ENCODE measurements at regions not wholly inside any gene's neighbourhood (a gene's known extent, or its start where the extent isn't known, plus 50 kb on each side); places are given as distances from the start of the nearest gene placed in this dataset.
"Not testable (repeated sequence)": the region's sequence is repeated elsewhere in the genome, so short reads cannot be mapped to it uniquely, and the experiment has no call there.

DNA sequence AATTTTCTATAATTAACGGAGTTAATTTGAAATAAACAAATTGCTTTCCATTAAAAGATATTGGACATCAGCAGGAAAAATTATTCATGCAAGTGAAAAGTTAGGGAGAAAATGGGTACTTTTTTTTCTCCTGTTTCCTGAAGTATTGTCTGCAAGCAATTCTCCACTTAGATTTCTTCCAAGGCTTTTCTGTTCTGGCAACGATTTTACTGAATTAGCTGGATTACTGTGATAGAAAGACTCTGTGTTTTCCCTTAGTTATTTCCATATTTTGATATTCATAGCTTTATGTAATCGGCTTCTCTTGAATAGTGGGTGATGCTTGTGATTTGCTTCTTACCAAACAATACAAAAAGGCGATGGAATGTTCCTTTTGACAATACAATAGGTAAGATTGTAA lies 1333.9 kb downstream of the AMY1C start:
- no peak overlapping the region for H3K9ac ChIP-seq (ENCODE audit: low read length)
- H3K4me3 ChIP-seq (ENCODE audit: low read depth in 1 of 2, low read length in 2 of 2): no peak overlapping the region
- H3K27me3 ChIP-seq (ENCODE audit: control insufficient read depth in 1 of 2, insufficient read depth in 2 of 2, low read length in 2 of 2): no peaks in the 10 kb centered on the region
- H3K36me3 ChIP-seq (ENCODE audit: insufficient read depth, low read length): no peaks in the 10 kb centered on the region
- H3K27ac ChIP-seq (ENCODE audit: low read depth, low read length): no peak overlapping the region
- no peaks in the 10 kb centered on the region for H3K4me1 ChIP-seq (ENCODE audit: insufficient read depth, low read length)
- H3K9me3 ChIP-seq (ENCODE audit: low read length): no peaks in the 10 kb centered on the region

DNA sequence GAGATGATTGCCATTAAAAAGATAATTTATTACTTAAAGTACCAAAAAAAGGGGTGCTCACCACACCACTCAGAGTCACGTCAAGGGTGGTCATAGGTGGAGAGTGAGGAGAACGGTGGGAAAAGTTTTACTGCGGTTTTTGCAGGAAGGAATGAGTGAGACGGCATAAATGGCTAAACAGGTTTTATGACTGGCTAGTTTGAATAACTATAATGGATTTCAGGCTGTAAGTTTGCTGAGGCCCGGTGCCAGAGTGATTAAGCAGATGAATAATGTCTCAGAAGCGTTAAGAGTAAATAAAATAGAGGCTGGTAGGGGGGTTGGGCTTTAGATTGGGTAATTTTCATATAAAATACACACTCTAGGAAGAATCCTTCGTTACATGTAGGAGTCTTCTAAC lies 1337.8 kb downstream of the AMY1C start:
- Histone ChIP-seq H3K9me3 (ENCODE audit: low read length) (no peaks in the 10 kb centered on the region), H3K36me3 (ENCODE audit: insufficient read depth, low read length) (no peaks in the 10 kb centered on the region), H3K9ac (ENCODE audit: low read length) (no peak overlapping the region), H3K4me3 (ENCODE audit: low read depth in 1 of 2, low read length in 2 of 2) (no peak overlapping the region), H3K4me1 (ENCODE audit: insufficient read depth, low read length) (no peaks in the 10 kb centered on the region), H3K27me3 (ENCODE audit: control insufficient read depth in 1 of 2, insufficient read depth in 2 of 2, low read length in 2 of 2) (no peaks in the 10 kb centered on the region), H3K27ac (ENCODE audit: low read depth, low read length) (no peak overlapping the region)

DNA sequence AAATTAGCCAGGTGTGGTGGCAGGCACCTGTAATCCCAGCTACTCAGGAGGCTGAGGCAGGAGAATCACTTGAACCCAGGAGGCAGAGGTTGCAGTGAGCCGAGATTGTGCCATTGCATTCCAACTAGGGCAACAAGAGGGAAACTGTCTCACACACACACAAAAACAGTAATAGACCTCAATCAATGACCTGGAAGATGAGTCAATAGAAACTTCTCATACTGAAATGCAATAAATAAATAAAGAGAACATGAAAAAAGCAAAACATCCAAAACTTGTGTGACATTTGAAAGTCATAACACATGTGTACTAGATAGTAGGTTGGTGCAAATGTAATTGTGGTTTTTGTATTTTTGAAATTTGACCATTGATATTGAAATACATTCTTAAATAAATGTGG lies 1338.5 kb downstream of the AMY1C start:
- no peaks in the 10 kb centered on the region for H3K4me1 ChIP-seq (ENCODE audit: insufficient read depth, low read length)

DNA sequence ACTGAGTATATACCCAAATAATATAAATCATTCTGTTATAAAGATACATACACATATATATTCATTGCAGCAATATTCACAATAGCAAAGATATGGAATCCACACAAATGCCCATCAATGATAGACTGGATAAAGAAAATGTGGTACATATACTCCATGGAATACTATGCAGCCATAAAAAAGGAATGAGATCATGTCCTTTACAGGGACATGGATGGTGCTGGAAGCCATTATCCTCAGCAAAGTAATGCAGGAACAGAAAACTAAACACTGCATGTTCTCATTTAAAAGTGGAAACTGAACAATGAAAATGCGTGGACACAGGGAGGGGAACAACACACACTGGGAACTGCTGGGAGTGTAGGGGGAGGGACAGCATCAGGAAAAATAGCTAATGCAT lies 1344.2 kb downstream of the AMY1C start:
- H3K27me3 ChIP-seq (ENCODE audit: control insufficient read depth in 1 of 2, insufficient read depth in 2 of 2, low read length in 2 of 2); H3K9ac ChIP-seq (ENCODE audit: low read length); H3K36me3 ChIP-seq (ENCODE audit: insufficient read depth, low read length); H3K4me1 ChIP-seq (ENCODE audit: insufficient read depth, low read length); H3K9me3 ChIP-seq (ENCODE audit: low read length); H3K4me3 ChIP-seq (ENCODE audit: low read depth in 1 of 2, low read length in 2 of 2); H3K27ac ChIP-seq (ENCODE audit: low read depth, low read length): not testable (repeated sequence)

More for the DNA sequence above, 1338.5 kb downstream of the AMY1C start:
- Histone ChIP-seq H3K27ac (ENCODE audit: low read depth, low read length) (no peak overlapping the region), H3K4me3 (ENCODE audit: low read depth in 1 of 2, low read length in 2 of 2) (no peak overlapping the region), H3K27me3 (ENCODE audit: control insufficient read depth in 1 of 2, insufficient read depth in 2 of 2, low read length in 2 of 2) (no peaks in the 10 kb centered on the region), H3K9ac (ENCODE audit: low read length) (no peak overlapping the region), H3K9me3 (ENCODE audit: low read length) (no peaks in the 10 kb centered on the region), H3K36me3 (ENCODE audit: insufficient read depth, low read length) (no peaks in the 10 kb centered on the region)

DNA sequence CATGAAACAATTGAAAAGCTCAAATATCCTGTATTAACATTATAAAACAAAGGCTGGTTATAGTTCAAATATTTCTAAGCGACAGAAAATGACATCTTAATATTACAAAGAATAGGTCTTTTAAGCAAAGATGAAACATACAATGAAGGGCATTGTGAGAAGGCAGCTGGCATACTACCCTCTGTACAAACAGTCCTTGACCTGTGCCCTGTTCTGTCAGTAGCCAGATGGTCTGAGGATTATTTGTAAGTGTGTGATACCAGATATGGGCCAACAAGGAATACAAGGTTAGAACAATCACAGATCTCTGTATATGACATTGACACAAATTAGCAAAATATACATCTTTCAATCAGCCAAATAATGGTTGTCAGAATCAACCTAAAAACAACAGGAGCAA lies 1350.4 kb downstream of the AMY1C start:
- Histone ChIP-seq H3K9me3 (ENCODE audit: low read length) (no peaks in the 10 kb centered on the region), H3K36me3 (ENCODE audit: insufficient read depth, low read length) (no peaks in the 10 kb centered on the region), H3K4me1 (ENCODE audit: insufficient read depth, low read length) (no peaks in the 10 kb centered on the region), H3K27ac (ENCODE audit: low read depth, low read length) (no peak overlapping the region), H3K9ac (ENCODE audit: low read length) (no peak overlapping the region), H3K4me3 (ENCODE audit: low read depth in 1 of 2, low read length in 2 of 2) (no peak overlapping the region), H3K27me3 (ENCODE audit: control insufficient read depth in 1 of 2, insufficient read depth in 2 of 2, low read length in 2 of 2) (no peaks in the 10 kb centered on the region)

DNA sequence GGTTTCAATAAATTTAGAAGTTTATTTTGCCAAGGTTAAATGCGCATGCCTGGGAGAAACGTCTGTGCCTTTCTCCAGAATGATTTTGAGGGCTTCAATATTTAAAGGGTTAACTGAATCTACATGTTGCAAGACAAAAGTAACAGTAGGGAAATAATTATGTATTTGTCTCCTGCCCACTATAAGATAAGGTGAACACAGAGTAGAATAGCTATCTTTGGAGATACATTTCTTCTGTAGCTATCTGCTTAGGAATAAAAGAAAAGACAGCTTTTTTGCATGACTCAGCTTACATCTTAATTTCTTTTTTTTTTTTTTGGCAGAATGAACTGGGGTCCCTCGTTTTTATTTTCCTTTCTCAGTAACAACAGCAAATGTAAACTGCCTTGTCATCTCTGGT lies 1351.6 kb downstream of the AMY1C start:
- Histone ChIP-seq H3K36me3 (ENCODE audit: insufficient read depth, low read length) (no peaks in the 10 kb centered on the region), H3K9me3 (ENCODE audit: low read length) (no peaks in the 10 kb centered on the region), H3K9ac (ENCODE audit: low read length) (no peak overlapping the region), H3K4me1 (ENCODE audit: insufficient read depth, low read length) (no peaks in the 10 kb centered on the region), H3K27me3 (ENCODE audit: control insufficient read depth in 1 of 2, insufficient read depth in 2 of 2, low read length in 2 of 2) (no peaks in the 10 kb centered on the region), H3K27ac (ENCODE audit: low read depth, low read length) (no peak overlapping the region), H3K4me3 (ENCODE audit: low read depth in 1 of 2, low read length in 2 of 2) (no peak overlapping the region)

DNA sequence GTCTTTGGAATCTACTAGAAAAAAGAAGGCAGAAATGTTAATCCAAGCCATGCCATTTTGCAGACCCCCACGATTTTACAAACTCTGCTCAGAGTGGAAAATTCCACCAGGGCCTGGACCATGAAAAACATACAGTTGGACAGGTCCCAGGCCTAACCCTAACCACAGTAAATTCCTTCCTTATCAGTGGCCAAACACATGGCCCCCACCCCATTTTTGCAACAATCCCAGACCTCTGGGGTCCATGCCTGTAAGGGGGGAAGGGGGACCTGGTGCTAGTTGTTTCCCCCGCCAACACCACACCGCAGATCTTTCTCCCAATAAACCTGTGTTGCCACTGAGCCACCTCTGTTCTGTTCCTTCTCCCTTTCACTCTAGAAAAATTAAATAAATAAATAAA lies 1352.7 kb downstream of the AMY1C start:
- Histone ChIP-seq H3K27ac (ENCODE audit: low read depth, low read length) (no peak overlapping the region), H3K27me3 (ENCODE audit: control insufficient read depth in 1 of 2, insufficient read depth in 2 of 2, low read length in 2 of 2) (no peaks in the 10 kb centered on the region), H3K4me1 (ENCODE audit: insufficient read depth, low read length) (no peaks in the 10 kb centered on the region), H3K4me3 (ENCODE audit: low read depth in 1 of 2, low read length in 2 of 2) (no peak overlapping the region), H3K36me3 (ENCODE audit: insufficient read depth, low read length) (no peaks in the 10 kb centered on the region), H3K9ac (ENCODE audit: low read length) (no peak overlapping the region), H3K9me3 (ENCODE audit: low read length) (no peaks in the 10 kb centered on the region)

DNA sequence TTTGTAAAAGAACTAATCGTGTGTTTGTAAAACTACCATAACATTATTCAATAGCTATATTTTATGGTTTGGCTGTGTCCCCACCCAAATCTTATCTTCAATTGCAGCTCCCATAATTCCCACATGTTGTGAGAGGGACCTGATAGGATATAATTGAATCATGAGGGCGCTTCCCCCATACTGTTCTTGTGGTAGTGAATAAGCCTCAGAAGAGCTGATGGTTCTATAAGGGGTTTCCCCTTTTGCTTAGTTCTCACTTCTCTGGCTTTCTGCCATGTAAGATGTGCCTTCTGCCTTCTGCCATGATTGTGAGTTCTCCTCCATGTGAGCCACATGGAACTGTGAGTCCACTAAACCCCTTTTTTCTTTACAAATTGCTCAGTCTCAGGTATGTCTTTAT lies 1372.3 kb downstream of the AMY1C start:
- H3K4me1 ChIP-seq (ENCODE audit: insufficient read depth, low read length): no peaks in the 10 kb centered on the region
- no peaks in the 10 kb centered on the region for H3K27me3 ChIP-seq (ENCODE audit: control insufficient read depth in 1 of 2, insufficient read depth in 2 of 2, low read length in 2 of 2)
- H3K4me3 ChIP-seq (ENCODE audit: low read depth in 1 of 2, low read length in 2 of 2): no peak overlapping the region
- H3K9me3 ChIP-seq (ENCODE audit: low read length): no peaks in the 10 kb centered on the region
- no peak overlapping the region for H3K27ac ChIP-seq (ENCODE audit: low read depth, low read length)
- no peak overlapping the region for H3K9ac ChIP-seq (ENCODE audit: low read length)
- H3K36me3 ChIP-seq (ENCODE audit: insufficient read depth, low read length): no peaks in the 10 kb centered on the region

DNA sequence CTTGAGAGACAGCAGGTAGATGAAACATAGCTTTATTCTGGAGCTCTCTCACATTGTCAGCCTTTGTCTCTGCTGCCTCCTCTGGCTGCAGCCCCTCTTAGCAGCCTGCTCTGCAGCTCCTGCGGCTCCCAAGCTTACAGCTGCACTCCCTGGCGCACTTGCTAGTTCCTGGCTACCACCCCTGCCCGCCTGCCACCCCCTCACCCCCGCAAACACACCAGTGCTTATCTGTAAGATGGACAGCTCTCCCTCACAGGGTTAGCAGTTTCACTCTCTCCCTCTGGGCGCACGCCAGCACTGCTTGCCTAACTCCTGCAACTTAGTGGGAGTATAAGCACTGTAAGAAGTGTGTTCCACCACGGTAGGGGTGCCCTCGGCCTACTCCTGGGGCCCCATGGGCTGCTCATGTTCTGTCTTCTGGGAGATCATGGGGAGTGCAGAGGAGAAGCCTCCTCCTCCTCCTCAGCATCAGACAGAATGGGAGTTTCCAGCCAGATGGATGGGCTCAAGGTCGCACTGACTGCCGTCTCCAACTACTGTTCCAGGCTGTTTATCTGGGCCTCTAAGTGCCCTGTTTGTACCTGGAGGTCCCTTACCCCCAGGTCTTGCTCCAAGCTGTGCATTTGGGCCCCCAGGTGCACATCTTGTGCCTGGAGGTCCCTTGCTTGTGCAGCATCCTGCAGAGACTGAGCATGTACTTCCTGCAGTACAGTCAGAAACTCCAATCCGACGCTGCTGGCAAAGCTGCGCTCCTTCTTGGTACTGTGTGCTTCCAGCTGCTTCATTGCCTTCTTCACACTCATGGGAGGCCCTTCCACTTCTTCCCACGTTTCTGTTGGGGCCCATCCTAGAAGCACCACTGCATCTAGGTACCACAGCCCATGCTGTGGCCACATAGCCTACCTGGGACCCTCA lies 1388.1 kb downstream of the AMY1C start:
- Histone ChIP-seq H3K27ac (ENCODE audit: low read depth, low read length) (no peak overlapping the region), H3K4me1 (ENCODE audit: insufficient read depth, low read length) (no peaks in the 10 kb centered on the region), H3K4me3 (ENCODE audit: low read depth in 1 of 2, low read length in 2 of 2) (no peak overlapping the region), H3K36me3 (ENCODE audit: insufficient read depth, low read length) (no peaks in the 10 kb centered on the region), H3K9ac (ENCODE audit: low read length) (no peak overlapping the region), H3K27me3 (ENCODE audit: control insufficient read depth in 1 of 2, insufficient read depth in 2 of 2, low read length in 2 of 2) (no peaks in the 10 kb centered on the region), H3K9me3 (ENCODE audit: low read length) (no peaks in the 10 kb centered on the region)

DNA sequence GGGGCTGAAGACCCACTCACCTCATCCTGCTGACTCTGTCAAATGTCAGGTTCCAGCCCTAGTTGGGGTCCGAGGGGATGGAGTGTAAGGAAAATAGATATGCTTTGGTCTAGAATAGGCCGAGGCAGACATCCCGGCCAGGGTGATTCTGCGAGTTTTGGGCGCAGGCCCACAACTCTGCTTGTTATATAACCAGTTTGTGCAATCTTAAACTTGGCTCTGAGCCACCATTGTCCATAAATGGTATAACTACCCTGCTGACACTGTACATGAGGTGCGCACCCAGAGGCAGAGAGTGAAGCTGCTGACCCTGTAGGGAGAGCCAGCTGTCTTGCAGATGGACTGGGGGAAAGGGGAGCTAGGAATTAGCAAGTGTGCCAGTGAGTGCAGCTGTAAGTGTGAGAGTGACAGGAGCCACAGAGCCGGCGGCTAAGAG lies 1388.8 kb downstream of the AMY1C start:
- Histone ChIP-seq H3K4me1 (ENCODE audit: insufficient read depth, low read length) (no peaks in the 10 kb centered on the region), H3K27ac (ENCODE audit: low read depth, low read length) (no peak overlapping the region), H3K27me3 (ENCODE audit: control insufficient read depth in 1 of 2, insufficient read depth in 2 of 2, low read length in 2 of 2) (no peaks in the 10 kb centered on the region), H3K4me3 (ENCODE audit: low read depth in 1 of 2, low read length in 2 of 2) (no peak overlapping the region), H3K9ac (ENCODE audit: low read length) (no peak overlapping the region), H3K36me3 (ENCODE audit: insufficient read depth, low read length) (no peaks in the 10 kb centered on the region), H3K9me3 (ENCODE audit: low read length) (no peaks in the 10 kb centered on the region)

DNA sequence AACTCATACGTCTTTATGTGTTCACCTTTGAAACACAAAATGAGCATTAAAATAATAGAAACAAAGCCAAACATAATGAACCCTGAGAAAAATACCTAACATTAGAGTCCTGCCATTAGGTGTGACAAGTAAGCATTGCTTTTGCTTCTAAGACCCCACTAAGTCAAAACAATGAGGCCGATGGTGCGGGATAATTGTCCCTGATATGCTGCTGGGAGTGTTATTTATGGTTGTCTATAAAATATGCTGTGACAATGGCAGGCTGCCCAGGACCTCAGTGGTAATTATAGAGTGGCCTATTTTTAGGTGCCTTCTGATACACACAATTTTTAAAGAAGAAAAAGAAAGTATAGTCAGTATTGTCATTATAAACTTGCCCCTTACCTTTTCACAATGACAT lies 1423.1 kb downstream of the AMY1C start:
- Histone ChIP-seq H3K4me1 (ENCODE audit: insufficient read depth, low read length) (no peaks in the 10 kb centered on the region), H3K36me3 (ENCODE audit: insufficient read depth, low read length) (no peaks in the 10 kb centered on the region), H3K27ac (ENCODE audit: low read depth, low read length) (no peak overlapping the region), H3K9ac (ENCODE audit: low read length) (no peak overlapping the region), H3K27me3 (ENCODE audit: control insufficient read depth in 1 of 2, insufficient read depth in 2 of 2, low read length in 2 of 2) (no peaks in the 10 kb centered on the region), H3K9me3 (ENCODE audit: low read length) (no peaks in the 10 kb centered on the region), H3K4me3 (ENCODE audit: low read depth in 1 of 2, low read length in 2 of 2) (no peak overlapping the region)

DNA sequence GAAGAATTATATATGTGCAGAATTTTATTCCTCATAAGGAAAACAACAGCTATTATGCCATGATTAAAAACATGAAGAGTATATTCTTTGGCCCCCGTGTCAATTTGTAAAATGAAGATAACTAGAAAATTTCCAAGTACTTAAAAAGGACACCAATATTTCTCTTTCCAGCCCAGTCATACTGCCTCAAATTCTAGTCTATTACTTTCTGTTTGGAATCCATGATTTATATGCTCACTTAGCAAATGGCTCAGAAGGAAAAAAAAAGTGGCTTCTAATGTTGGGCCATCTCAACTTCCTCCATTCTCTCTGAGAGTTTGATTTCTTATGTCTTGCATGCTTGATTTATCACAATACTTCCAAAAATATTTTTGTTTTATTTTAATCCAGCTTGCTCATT lies 1431.1 kb downstream of the AMY1C start:
- no peak overlapping the region for H3K27ac ChIP-seq (ENCODE audit: low read depth, low read length)

More for the DNA sequence above, 1431.1 kb downstream of the AMY1C start:
- H3K36me3 ChIP-seq (ENCODE audit: insufficient read depth, low read length): no peaks in the 10 kb centered on the region
- H3K9ac ChIP-seq (ENCODE audit: low read length): no peak overlapping the region
- H3K4me3 ChIP-seq (ENCODE audit: low read depth in 1 of 2, low read length in 2 of 2): no peak overlapping the region
- no peaks in the 10 kb centered on the region for H3K27me3 ChIP-seq (ENCODE audit: control insufficient read depth in 1 of 2, insufficient read depth in 2 of 2, low read length in 2 of 2)
- no peaks in the 10 kb centered on the region for H3K9me3 ChIP-seq (ENCODE audit: low read length)
- H3K4me1 ChIP-seq (ENCODE audit: insufficient read depth, low read length): no peaks in the 10 kb centered on the region

All from muscle layer of colon (tissue), 2 donors.